Activated CD4-positive, alpha-beta T cell treated with anti-CD3 and anti-CD28 coated beads, Interleukin-2, amount 50 U/mL, for 4 hours (primary cell): ENCODE measurements at regions not wholly inside any gene's neighbourhood (a gene's known extent, or its start where the extent isn't known, plus 50 kb on each side); places are given as distances from the start of the nearest gene placed in this dataset.
"Not testable (repeated sequence)": the region's sequence is repeated elsewhere in the genome, so short reads cannot be mapped to it uniquely, and the experiment has no call there.

Source experiments
- DNase-seq, 2 experiments: peaks; one replicate each; pipeline ENCODE4 v3.0.0-alpha.2; 2020

DNA sequence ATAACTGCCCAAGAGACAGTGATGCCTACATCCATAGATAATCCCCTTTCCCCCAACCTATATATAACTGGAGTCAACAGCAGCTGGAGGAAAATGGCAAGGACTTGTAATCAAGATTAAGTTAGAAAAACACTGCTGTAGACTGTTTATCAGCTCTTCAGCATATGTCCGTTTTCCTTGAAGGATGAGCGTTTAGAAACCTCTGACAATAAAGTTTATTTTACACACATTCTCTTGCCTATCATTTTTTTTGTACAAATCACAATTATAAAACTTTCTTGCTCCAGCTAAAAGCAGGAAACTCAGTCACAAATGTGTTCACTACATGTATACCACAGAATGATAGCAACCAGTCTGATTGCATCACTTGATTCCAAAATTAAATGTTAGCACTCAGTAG lies 50.8 kb downstream of the PPIAL4G start:
- not testable (repeated sequence) for DNase-seq

DNA sequence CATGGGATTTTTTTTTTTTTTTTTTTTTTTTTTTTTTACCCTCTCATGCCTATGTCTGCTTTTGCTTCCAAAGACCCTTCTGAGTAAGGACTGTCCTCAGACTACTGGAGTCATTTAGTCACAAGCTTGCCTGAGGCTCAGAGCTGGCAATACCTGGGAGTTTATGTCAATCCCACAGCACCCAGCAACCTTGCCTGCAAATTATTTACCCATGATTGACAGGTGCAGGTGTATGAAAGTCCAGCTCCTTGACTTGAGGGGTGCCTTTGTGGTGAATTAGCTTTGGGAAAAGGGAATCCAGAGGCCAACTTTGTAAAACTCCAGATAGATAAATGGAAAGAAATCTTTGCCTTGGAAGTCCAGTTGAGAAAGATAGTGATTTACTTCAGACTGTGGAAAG lies 53.2 kb downstream of the PPIAL4G start:
- DNase-seq = not testable (repeated sequence)

DNA sequence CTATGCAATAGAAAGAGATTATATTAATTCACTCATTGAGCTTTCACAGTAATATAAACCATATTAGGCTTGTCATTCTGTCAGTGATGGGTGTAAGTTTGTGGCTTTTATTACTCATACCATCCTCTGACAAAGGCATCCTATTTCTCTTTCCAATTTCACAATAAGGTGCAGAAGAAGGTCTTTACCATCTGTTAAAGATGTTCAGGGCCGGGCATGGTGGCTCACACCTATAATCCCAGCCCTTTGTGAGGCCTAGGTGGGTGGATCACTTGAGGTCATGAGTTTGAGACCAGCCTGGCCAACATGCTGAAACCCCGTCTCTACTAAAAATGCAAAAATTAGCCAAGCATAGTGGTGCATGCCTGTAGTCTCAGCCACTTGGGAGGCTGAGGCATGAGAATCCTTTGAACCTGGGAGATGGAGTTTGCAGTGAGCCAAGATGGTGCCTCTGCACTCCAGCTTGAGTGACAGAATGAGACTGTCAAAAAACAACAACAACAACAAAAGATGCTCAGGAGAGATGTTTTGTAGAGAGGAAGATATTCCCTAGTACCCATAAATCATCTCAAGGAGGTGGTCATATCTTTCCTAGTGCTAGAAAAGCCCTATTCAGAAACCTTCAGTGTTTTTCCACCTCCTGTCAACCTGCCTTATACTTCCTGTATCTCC lies 56.0 kb downstream of the PPIAL4G start:
- not testable (repeated sequence) for DNase-seq

DNA sequence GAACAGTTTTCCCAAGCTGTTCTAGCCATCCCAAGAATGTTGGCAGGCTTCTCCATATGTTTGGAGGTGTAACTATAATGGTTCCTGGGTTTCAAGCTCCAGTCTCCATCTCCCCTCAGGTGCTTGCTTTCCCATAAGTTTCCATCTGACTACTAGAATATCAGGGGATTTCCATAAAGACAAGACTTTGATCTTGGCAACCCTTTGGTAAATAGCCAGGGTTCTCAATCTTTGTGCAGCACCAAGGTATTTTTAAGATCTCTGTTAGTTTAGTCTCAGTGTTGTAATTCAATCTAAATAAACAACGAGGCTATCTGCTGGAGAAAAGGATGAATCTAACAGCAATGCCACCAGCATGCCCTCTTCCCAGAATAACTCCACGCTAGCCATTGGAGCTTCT lies 56.7 kb downstream of the PPIAL4G start:
- not testable (repeated sequence) for DNase-seq

DNA sequence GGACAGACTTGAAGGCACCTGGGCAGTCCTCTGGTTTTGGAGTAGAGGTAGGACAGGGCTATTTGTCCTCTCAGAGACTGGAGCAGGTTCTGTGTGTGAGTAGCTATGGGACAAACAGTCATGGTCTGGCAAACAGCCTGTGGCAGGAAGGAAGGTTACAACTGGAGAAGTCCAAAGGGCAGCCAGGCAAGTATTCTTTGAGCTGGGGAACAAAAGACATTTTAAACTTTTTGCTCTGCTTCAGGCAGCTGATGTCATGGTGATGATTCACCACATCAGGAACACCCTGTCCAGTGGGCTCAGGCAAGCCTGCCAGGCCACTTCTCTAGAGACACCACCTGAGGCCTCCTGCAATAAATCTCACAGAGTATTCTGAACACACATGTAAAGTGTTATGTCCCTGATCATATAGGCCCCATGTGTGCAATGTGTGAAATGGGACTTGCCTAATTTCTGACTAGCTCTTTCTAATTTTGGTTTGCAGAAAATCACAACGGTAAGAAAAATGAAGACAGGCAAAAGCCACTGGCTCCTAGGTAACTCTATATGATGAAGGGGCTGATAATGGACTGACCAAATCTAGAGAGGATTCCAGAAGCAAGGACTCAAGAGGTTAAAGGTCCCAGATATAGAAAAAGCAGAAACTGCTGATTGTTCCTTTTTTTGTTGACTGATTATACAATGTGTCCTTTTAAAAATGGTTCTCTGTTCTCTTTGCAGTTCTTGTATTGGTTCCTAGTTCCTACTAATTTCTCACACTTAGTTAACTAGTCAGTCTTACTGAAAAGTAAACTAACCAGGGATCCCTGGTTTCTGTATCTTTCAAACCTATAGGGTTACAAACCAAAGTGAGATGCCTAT lies 58.7 kb downstream of the PPIAL4G start:
- DNase-seq = not testable (repeated sequence)

DNA sequence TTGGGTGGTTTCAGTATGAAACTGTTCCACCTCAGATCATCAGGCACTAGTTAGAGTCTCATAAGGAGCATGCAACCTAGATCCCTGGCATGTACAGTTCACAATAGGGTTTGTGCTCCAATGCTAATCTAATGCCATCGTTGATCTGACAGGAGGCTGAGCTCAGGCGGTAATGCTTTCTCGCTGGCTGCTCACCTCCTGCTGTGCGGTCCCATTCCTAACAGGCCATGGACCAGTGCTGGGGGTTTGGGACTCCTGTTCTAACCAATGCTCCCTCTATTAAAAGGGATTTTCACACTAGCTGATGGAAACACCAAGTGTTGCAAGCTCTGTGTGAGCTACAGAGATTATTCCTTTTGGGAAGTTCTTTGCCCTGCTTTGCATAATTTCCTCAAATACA lies 60.2 kb downstream of the PPIAL4G start:
- not testable (repeated sequence) for DNase-seq

DNA sequence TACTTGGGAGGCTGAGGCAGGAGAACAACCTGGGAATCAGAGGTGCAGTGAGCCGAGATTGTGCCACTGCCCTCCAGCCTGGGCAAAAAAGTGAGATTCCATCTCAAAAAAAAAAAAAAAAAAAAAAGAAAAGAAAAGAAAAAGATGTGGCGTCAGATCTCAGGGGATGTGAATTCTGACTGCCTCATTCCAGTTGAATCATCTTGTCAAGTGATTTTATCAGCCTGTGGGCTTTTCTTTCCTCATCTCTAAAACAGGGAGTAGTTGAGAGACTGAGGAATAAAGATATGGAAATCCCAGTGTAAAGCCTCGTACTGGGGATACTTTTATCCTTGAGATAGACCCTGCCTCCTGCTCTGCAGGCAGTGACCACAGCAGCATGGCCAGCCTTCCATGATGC lies 65.9 kb downstream of the PPIAL4G start:
- DNase-seq = not testable (repeated sequence)

DNA sequence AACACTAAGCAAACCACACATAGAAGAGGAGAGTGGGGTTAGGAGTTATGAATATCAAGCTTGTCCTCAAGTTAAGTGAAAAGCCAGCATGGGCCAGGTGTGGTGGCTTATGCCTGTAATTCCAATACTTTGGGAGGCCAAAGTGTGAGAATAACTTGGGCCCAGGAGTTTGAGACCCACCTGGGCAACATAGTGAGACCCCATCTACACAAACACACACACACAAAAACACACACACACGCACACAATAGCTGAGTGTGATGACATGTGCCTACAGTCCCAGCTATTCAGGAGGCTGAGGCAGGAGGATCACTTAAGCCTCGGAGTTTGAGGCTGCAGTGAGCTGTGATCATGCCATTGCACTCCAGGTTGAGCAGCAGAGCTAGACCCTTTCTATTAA lies 69.7 kb downstream of the PPIAL4G start:
- not testable (repeated sequence) for DNase-seq

DNA sequence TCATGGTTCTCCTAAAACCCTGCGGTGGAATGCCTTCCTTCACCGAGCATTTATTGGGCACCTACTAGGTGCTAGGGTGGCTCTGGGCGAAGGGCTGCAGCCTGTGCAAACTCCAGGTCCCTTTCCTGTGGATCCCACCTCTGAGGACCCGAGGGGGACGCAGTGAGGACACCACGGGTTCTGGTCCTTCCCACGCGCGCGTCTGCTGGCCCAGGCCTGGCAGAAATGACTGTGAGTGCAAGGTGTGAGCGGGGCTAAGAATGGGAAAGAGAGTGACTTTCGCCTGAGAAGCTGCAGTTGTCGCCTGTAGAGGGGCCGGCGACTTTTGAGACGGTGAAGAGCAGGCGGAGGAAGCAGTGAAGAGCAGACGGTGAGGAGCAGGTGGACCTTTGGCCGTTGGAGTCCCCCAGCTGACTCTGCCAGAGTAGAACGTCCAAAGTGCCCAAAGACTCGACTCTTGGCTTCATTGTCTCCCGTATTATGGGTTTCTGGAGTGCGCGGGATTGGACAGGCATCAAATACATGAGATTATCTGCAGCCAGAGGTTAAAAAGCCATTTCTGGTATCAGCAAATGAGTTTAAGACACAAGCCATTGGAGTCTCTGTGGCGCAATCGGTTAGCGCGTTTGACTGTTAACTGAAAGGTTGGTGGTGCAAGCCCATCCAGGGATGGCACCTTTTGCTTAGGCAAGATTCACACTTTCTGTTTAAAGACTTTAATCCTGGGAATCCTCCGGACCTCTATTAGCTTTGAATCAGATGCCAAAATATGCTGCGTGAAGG lies 78.1 kb downstream of the PPIAL4G start:
- not testable (repeated sequence) for DNase-seq

DNA sequence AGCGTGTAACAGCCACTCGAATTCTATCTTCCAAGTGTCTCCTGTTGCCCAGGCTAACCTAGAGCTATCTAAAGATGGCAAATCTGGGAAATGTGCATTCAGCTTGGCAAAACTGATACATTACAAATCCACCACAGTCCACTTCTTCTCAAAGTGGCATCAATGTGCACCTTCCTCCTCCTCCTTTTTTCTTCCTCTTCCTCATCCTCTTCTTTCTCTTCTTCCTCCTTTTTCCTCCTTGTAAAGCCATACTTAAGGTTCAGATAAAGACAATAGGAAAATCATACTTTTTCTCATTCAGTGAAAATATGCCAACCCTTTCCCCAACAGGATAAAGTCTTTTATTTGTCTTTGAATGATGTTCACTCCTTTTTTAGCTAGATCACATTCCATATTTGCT lies 79.2 kb downstream of the PPIAL4G start:
- DNase-seq = not testable (repeated sequence)

DNA sequence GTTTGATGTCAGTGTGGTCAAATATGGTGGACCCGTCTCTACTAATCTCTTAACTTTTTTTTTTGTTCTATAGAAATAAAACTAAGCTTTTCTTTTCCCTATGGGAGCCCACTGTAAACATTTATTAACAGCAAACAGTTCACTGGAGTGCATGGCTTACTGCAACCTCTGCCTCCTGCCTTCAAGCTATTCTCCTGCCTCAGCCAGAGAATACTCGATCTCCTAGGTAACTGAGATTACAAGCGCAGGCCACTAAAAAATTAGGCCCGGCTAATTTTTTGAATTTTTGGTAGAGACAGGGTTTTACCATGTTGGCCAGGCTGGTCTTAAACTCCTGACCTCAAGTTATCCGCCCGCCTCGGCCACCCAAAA lies 80.0 kb downstream of the PPIAL4G start:
- not testable (repeated sequence) for DNase-seq

DNA sequence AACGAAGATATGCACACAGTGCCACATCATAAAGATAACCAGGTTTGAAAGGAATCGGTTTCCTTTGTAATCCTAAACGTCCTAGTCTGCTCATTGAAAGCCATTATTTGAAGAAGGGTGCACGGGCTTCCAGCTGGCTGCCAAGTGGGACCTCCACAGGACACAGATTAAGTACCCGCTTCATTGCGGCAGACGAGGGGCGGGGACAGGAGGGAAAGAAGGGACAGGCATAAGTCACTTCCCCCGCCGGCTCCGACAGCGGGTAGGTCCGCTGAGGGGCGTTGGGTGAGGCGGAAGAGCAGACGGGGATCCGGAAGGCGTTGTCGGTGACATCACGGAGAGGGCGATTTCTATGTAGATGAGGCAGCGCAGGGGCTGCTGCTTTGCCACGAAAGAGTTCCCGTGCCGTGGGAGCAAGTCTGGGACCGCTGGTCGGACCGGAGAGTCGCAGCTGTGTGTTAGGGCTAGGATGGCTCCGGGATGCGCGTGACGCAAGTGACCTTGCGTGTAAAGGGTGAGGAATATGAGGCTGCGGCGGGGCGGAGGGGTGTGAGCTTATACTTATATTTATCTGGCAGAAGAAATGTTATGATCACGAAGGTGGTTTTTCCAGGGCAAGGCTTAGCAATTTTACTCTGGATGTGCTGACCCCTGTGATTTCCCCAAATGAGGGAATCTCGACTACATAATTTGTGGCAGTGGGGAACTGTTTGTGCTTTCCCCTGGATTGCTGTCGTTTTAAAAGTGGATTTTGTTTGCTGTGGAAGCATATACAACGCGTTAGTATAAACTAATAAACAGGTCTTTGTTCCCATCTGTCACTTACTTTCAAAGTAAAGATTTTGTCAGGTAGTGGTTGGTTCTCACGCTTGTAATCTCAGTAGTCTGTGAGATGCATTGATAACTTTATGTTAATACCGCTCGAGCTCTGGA lies 80.7 kb downstream of the PPIAL4G start:
- DNase-seq = peak; percentile 76 to 81

DNA sequence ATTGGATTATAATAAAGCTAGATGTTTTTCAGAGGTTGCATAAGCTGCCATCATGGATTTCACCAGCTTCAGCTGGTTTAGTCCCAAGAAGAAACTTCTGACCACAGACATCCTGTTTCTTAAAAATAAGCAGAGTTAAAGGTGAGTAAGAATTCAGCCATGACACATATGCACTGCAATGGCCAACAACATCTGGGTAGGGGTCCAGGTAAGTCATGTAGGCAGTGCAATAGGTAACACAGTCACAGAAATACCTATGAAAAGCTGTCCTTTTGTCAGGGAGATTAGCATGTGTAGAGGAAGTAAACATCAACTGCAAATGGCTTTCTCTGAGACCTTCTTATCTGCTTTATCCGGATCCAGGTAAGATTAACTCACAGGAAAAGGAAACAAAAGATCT lies 85.6 kb downstream of the PPIAL4G start:
- not testable (repeated sequence) for DNase-seq

DNA sequence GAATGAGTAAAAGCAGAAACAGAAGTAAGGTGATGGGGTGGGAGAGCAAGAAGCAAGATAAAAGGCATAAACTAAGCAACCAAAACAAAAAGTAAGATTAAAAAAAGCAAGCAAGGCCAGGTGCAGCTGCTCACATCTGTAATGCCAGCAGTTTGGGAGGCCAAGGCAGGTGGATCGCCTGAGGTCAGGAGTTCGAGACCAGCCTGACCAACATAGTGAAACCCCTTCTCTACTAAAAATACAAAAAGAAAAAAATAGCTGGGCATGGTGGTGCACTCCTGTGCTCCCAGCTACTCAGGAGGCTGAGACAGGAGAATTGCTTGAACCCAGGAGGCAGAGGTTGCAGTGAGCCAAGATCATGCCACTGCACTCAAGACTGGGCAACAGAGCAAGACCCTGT lies 90.6 kb downstream of the PPIAL4G start:
- not testable (repeated sequence) for DNase-seq

DNA sequence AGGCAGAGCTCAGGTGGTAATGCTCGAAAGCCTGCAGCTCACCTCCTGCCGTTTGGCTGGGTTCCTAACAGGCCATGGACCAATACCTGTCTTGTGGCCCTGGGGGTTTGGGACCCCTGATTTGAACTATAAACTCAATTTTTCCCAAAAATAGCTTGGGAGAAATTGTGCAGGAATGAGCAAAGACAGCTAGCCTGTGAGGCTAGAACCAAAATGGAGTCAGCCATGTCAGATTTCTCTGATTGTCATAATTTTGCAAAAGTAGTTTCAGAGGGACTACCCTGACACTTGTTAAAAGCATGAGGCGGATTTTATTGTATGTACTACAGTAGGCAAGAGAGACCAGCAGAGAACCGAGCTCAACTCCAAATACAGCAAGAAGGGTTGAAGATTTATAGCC lies 91.8 kb downstream of the PPIAL4G start:
- DNase-seq = not testable (repeated sequence)

DNA sequence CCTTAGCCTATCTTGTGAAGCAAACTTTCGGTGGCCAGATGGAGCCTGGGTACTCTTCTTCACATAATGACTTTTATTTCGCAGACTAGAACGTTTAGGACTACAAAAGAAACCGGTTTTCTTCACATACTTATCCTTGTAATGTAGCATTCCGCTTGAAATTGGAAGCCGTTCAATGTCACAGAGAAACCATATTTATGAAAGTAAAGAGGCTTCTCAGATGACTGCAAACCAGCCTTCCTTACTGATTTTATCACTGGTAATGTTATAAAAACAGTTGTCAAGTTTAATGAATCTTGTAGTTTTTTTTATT lies 94.1 kb downstream of the PPIAL4G start:
- no peak for DNase-seq

DNA sequence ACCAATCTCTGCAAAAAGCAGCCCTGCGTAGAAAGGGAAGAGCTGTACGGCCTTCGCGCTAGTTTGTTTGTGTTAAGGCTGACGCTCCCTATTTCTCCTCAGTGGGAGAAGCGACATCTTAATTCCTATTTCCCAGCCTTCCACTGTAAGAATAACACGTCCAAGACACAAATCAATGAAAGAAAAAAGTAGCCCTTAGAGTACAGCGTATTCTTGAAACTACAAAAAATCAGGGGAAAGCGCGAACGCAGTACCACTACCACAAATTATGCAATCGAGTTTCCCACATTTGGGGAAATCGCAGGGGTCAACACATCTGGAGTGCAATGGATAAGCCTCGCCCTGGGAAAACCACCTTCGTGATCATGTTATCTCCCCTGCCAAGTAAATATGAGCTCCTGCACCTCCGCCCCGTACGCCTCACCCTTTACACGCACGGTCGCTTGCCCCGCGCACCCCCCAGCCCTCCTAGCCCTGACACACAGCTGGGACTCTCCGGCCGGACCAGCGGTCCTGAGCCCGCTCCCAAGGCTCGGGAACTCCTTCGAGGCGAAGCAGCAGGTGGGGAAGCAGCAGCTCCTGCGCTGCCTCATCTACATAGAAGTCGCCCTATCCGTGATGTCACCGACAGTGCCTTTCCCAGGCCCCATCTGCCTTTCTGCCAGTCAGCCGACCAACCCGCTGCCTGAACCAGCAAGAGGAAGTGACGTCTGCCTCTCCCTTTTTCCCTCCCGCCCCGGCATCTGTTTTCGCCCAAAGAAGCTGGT lies 94.7 kb downstream of the PPIAL4G start:
- DNase-seq = peak; percentile 81 to 83

DNA sequence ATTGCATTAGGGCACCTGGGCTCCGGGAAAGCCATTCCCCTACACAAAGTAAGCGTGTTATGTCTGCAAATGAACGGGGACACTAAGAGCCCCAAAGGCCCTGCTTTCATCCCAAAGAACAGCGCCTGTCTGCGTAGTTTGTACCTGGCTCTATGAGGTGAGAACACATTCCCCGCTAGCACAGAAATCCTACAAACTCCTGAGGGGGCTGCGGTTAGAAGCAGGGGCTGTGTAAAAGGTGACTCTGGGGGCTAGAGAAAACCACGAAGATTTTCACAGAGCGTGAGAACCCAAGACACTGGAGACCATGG lies 95.2 kb downstream of the PPIAL4G start:
- DNase-seq = not testable (repeated sequence)

DNA sequence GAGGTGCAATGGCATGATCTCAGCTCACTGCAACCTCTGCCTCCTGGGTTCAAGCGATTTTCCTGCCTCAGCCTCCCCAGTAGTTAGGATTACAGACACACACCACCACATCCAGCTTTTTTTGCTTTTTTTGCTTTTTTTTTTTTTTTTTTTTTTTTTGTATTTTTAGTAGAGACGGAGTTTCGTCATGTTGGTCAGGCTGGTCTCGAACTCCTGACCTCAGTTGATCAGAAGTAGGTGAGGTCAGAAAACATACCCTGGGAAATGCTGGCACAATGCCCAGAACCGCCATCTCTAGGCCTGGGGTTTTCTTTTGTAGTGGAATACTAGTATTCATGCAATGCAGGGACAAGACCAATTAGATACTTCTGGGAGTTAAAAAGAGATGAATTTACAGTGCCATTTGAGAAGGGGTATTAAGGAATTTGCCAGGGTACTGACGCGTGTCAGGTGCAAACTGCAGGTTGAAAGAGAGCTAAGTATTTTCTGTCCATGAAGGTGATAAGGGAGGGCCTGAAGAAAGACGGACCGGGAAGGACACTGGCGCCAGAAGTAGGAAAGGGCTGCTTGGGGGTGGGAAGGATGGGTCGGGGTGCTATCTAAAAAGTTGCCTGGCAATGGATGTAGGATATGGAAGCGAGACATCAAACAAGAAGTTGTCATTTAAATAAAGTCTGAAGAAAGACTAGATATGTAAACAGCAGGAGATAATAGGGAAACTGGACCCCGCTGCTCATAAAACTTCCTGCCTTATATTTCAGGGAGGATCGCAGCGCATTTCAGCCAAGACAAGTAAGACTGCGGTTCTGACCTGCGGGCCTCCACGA lies 95.8 kb downstream of the PPIAL4G start:
- DNase-seq = not testable (repeated sequence)

DNA sequence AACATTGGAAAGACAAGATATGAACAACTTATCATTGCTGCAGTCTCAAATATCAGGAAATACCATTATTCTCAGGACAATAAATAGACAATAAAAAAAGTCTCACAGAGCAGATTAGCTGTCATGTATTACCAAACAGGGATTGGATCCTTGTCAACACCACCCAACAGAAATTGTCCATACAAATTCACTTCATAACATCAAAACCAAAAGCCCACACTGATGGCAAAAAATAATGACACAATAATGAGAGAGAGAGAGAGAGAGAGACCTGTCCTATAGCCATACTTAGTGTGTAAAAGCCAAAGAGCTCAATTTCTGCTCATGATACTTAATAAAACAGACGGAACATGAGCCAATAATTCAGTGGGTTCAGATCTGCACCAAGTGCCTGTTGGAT lies 96.5 kb downstream of the PPIAL4G start:
- DNase-seq = no peak

DNA sequence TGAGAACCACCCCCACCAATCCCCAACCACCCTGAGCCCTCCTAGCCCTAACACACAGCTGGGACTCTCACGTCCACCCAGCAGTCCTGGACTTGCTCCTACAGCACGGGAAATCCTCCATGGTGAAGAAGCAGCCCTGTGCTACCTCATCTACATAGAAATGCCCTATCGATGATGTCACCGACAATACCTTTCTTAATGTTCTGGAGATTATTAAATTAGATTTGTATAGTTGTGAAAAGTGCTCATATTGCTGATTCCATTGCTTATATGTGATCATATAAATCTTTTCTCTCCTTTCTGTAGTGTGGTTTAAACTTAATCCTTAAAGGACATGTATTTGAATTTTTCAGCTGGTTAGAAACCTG lies 97.1 kb downstream of the PPIAL4G start:
- not testable (repeated sequence) for DNase-seq
